ENCODE measurements at regions not wholly inside any gene's neighbourhood (a gene's known extent, or its start where the extent isn't known, plus 50 kb on each side); places are given as distances from the start of the nearest gene placed in this dataset.

GRCh38 chr16:61412562-61412961 is 623.7 kb downstream of the CDH8 start:
- TF ChIP-seq CTCF (IDR thresholded peaks at IDR 0.05; ENCODE audit: insufficient read depth, low read length, poor library complexity, severe bottlenecking): no peak
- no peak for DNase-seq (ENCODE audit: extremely low read depth, insufficient read length)
- H3K36me3 ChIP-seq (ENCODE audit: control insufficient read depth, insufficient read depth, low read length): no peaks in the 10 kb centered on the region
- H3K27me3 ChIP-seq (replicated peaks; ENCODE audit: control insufficient read depth, insufficient read depth, low read length): no peaks in the 10 kb centered on the region
- no peak overlapping the region for H3K4me3 ChIP-seq (replicated peaks; ENCODE audit: low read depth, low read length)

- no peak for DNase-seq (ENCODE audit: extremely low read depth, insufficient read length)
- no peak for TF ChIP-seq CTCF (IDR thresholded peaks at IDR 0.05; ENCODE audit: insufficient read depth, low read length, poor library complexity, severe bottlenecking)
- Histone ChIP-seq H3K27me3 (replicated peaks; ENCODE audit: control insufficient read depth, insufficient read depth, low read length) (no peaks in the 10 kb centered on the region), H3K36me3 (ENCODE audit: control insufficient read depth, insufficient read depth, low read length) (no peaks in the 10 kb centered on the region), H3K4me3 (replicated peaks; ENCODE audit: low read depth, low read length) (no peak overlapping the region)
Measured at GRCh38 chr16:61409604-61410003, 626.6 kb downstream of the CDH8 start.

- H3K36me3 ChIP-seq (ENCODE audit: control insufficient read depth, insufficient read depth, low read length): no peaks in the 10 kb centered on the region
- no peak for TF ChIP-seq CTCF (IDR thresholded peaks at IDR 0.05; ENCODE audit: insufficient read depth, low read length, poor library complexity, severe bottlenecking)
- H3K27me3 ChIP-seq (replicated peaks; ENCODE audit: control insufficient read depth, insufficient read depth, low read length): no peaks in the 10 kb centered on the region
- no peak for DNase-seq (ENCODE audit: extremely low read depth, insufficient read length)
- no peak overlapping the region for H3K4me3 ChIP-seq (replicated peaks; ENCODE audit: low read depth, low read length)
Measured at GRCh38 chr16:61403386-61403785, 632.9 kb downstream of the CDH8 start.

GRCh38 chr16:61391896-61392295 is 644.3 kb downstream of the CDH8 start:
- Histone ChIP-seq H3K4me3 (replicated peaks; ENCODE audit: low read depth, low read length) (no peak overlapping the region), H3K27me3 (replicated peaks; ENCODE audit: control insufficient read depth, insufficient read depth, low read length) (no peaks in the 10 kb centered on the region)
- TF ChIP-seq CTCF (IDR thresholded peaks at IDR 0.05; ENCODE audit: insufficient read depth, low read length, poor library complexity, severe bottlenecking): no peak

GRCh38 chr16:61390965-61391637 is 645.1 kb downstream of the CDH8 start:
- TF ChIP-seq CTCF (IDR thresholded peaks at IDR 0.05; ENCODE audit: insufficient read depth, low read length, poor library complexity, severe bottlenecking): no peak
- DNase-seq (ENCODE audit: extremely low read depth, insufficient read length): no peak
- Histone ChIP-seq H3K4me3 (replicated peaks; ENCODE audit: low read depth, low read length) (no peak overlapping the region), H3K27me3 (replicated peaks; ENCODE audit: control insufficient read depth, insufficient read depth, low read length) (no peaks in the 10 kb centered on the region), H3K36me3 (ENCODE audit: control insufficient read depth, insufficient read depth, low read length) (no peaks in the 10 kb centered on the region)

More at GRCh38 chr16:61391896-61392295, 644.3 kb downstream of the CDH8 start:
- DNase-seq (ENCODE audit: extremely low read depth, insufficient read length): no peak
- H3K36me3 ChIP-seq (ENCODE audit: control insufficient read depth, insufficient read depth, low read length): no peaks in the 10 kb centered on the region

All from GM06990 (cell line).